ENCODE measurements at regions not wholly inside any gene's neighbourhood (a gene's known extent, or its start where the extent isn't known, plus 50 kb on each side); places are given as distances from the start of the nearest gene placed in this dataset.

- no peaks in the 10 kb centered on the region for H3K36me3 ChIP-seq (ENCODE audit: insufficient read depth, low read depth, low read length)
- no peak overlapping the region for H3K9ac ChIP-seq (ENCODE audit: low read depth, low read length)
- H3K9me3 ChIP-seq (ENCODE audit: insufficient read depth, low read depth, low read length), result no peaks in the 10 kb centered on the region
- no peaks in the 10 kb centered on the region for H3K27me3 ChIP-seq (ENCODE audit: insufficient read depth, low read length)
- no peak overlapping the region for H3K27ac ChIP-seq (ENCODE audit: low read length)
- H3K4me1 ChIP-seq (ENCODE audit: insufficient read depth, low read length), result no peaks in the 10 kb centered on the region
- H3K4me3 ChIP-seq (ENCODE audit: low read length), result no peak overlapping the region
Measured at GRCh38 chr6:193180-193579, 99.1 kb upstream of the DUSP22 start.

GRCh38 chr6:193773-194310 is 98.4 kb upstream of the DUSP22 start:
- Histone ChIP-seq H3K9ac (ENCODE audit: low read depth, low read length) (no peak overlapping the region), H3K4me1 (ENCODE audit: insufficient read depth, low read length) (no peaks in the 10 kb centered on the region), H3K4me3 (ENCODE audit: low read length) (no peak overlapping the region), H3K36me3 (ENCODE audit: insufficient read depth, low read depth, low read length) (no peaks in the 10 kb centered on the region), H3K27me3 (ENCODE audit: insufficient read depth, low read length) (no peaks in the 10 kb centered on the region), H3K9me3 (ENCODE audit: insufficient read depth, low read depth, low read length) (no peaks in the 10 kb centered on the region), H3K27ac (ENCODE audit: low read length) (no peak overlapping the region)

GRCh38 chr6:195861-196360 is 96.4 kb upstream of the DUSP22 start:
- H3K27me3 ChIP-seq (ENCODE audit: insufficient read depth, low read length), result no peaks in the 10 kb centered on the region
- no peaks in the 10 kb centered on the region for H3K36me3 ChIP-seq (ENCODE audit: insufficient read depth, low read depth, low read length)
- H3K4me3 ChIP-seq (ENCODE audit: low read length), result no peak overlapping the region
- no peak overlapping the region for H3K9ac ChIP-seq (ENCODE audit: low read depth, low read length)
- no peak overlapping the region for H3K27ac ChIP-seq (ENCODE audit: low read length)
- no peaks in the 10 kb centered on the region for H3K4me1 ChIP-seq (ENCODE audit: insufficient read depth, low read length)
- no peaks in the 10 kb centered on the region for H3K9me3 ChIP-seq (ENCODE audit: insufficient read depth, low read depth, low read length)

- H3K9ac ChIP-seq (ENCODE audit: low read depth, low read length), result no peak overlapping the region
- H3K4me1 ChIP-seq (ENCODE audit: insufficient read depth, low read length), result no peaks in the 10 kb centered on the region
- H3K36me3 ChIP-seq (ENCODE audit: insufficient read depth, low read depth, low read length), result no peaks in the 10 kb centered on the region
- H3K27me3 ChIP-seq (ENCODE audit: insufficient read depth, low read length), result no peaks in the 10 kb centered on the region
- H3K27ac ChIP-seq (ENCODE audit: low read length), result no peak overlapping the region
- H3K4me3 ChIP-seq (ENCODE audit: low read length), result no peak overlapping the region
- no peaks in the 10 kb centered on the region for H3K9me3 ChIP-seq (ENCODE audit: insufficient read depth, low read depth, low read length)
Measured at GRCh38 chr6:196543-196942, 95.7 kb upstream of the DUSP22 start.

GRCh38 chr6:203661-204060 is 88.6 kb upstream of the DUSP22 start:
- Histone ChIP-seq H3K4me3 (ENCODE audit: low read length) (no peak overlapping the region), H3K9me3 (ENCODE audit: insufficient read depth, low read depth, low read length) (no peaks in the 10 kb centered on the region), H3K27ac (ENCODE audit: low read length) (no peak overlapping the region), H3K36me3 (ENCODE audit: insufficient read depth, low read depth, low read length) (no peaks in the 10 kb centered on the region), H3K27me3 (ENCODE audit: insufficient read depth, low read length) (no peaks in the 10 kb centered on the region), H3K4me1 (ENCODE audit: insufficient read depth, low read length) (no peaks in the 10 kb centered on the region), H3K9ac (ENCODE audit: low read depth, low read length) (no peak overlapping the region)

- H3K9me3 ChIP-seq (ENCODE audit: insufficient read depth, low read depth, low read length), result no peaks in the 10 kb centered on the region
- no peaks in the 10 kb centered on the region for H3K27me3 ChIP-seq (ENCODE audit: insufficient read depth, low read length)
- no peaks in the 10 kb centered on the region for H3K36me3 ChIP-seq (ENCODE audit: insufficient read depth, low read depth, low read length)
- H3K27ac ChIP-seq (ENCODE audit: low read length), result no peak overlapping the region
- no peaks in the 10 kb centered on the region for H3K4me1 ChIP-seq (ENCODE audit: insufficient read depth, low read length)
- H3K9ac ChIP-seq (ENCODE audit: low read depth, low read length), result no peak overlapping the region
- no peak overlapping the region for H3K4me3 ChIP-seq (ENCODE audit: low read length)
Measured at GRCh38 chr6:206264-206663, 86.0 kb upstream of the DUSP22 start.

GRCh38 chr6:208364-208763 is 83.9 kb upstream of the DUSP22 start:
- Histone ChIP-seq H3K9me3 (ENCODE audit: insufficient read depth, low read depth, low read length) (no peaks in the 10 kb centered on the region; the same call in 1 of the 2 replicates), H3K4me3 (ENCODE audit: low read length) (no peak overlapping the region), H3K27ac (ENCODE audit: low read length) (no peak overlapping the region), H3K9ac (ENCODE audit: low read depth, low read length) (no peak overlapping the region), H3K36me3 (ENCODE audit: insufficient read depth, low read depth, low read length) (no peaks in the 10 kb centered on the region), H3K4me1 (ENCODE audit: insufficient read depth, low read length) (no peaks in the 10 kb centered on the region), H3K27me3 (ENCODE audit: insufficient read depth, low read length) (no peaks in the 10 kb centered on the region)

- Histone ChIP-seq H3K9ac (ENCODE audit: low read depth, low read length) (no peak overlapping the region), H3K4me1 (ENCODE audit: insufficient read depth, low read length) (no peaks in the 10 kb centered on the region), H3K4me3 (ENCODE audit: low read length) (no peak overlapping the region), H3K27ac (ENCODE audit: low read length) (no peak overlapping the region), H3K27me3 (ENCODE audit: insufficient read depth, low read length) (no peaks in the 10 kb centered on the region), H3K36me3 (ENCODE audit: insufficient read depth, low read depth, low read length) (no peaks in the 10 kb centered on the region), H3K9me3 (ENCODE audit: insufficient read depth, low read depth, low read length) (no peaks in the 10 kb centered on the region; the same call in 1 of the 2 replicates)
Measured at GRCh38 chr6:208938-209337, 83.3 kb upstream of the DUSP22 start.

- no peaks in the 10 kb centered on the region for H3K27me3 ChIP-seq (ENCODE audit: insufficient read depth, low read length)
- H3K9me3 ChIP-seq (ENCODE audit: insufficient read depth, low read depth, low read length), result no peaks in the 10 kb centered on the region; the same call in 1 of the 2 replicates
- no peak overlapping the region for H3K27ac ChIP-seq (ENCODE audit: low read length)
- no peak overlapping the region for H3K9ac ChIP-seq (ENCODE audit: low read depth, low read length)
- H3K4me3 ChIP-seq (ENCODE audit: low read length), result no peak overlapping the region
- no peaks in the 10 kb centered on the region for H3K4me1 ChIP-seq (ENCODE audit: insufficient read depth, low read length)
- H3K36me3 ChIP-seq (ENCODE audit: insufficient read depth, low read depth, low read length), result no peaks in the 10 kb centered on the region
Measured at GRCh38 chr6:209432-210103, 82.7 kb upstream of the DUSP22 start.

- Histone ChIP-seq H3K4me1 (ENCODE audit: insufficient read depth, low read length) (no peaks in the 10 kb centered on the region), H3K36me3 (ENCODE audit: insufficient read depth, low read depth, low read length) (no peaks in the 10 kb centered on the region), H3K27ac (ENCODE audit: low read length) (no peak overlapping the region), H3K9me3 (ENCODE audit: insufficient read depth, low read depth, low read length) (no peaks in the 10 kb centered on the region; the same call in 1 of the 2 replicates), H3K4me3 (ENCODE audit: low read length) (no peak overlapping the region), H3K9ac (ENCODE audit: low read depth, low read length) (no peak overlapping the region), H3K27me3 (ENCODE audit: insufficient read depth, low read length) (no peaks in the 10 kb centered on the region)
Measured at GRCh38 chr6:210104-210456, 82.2 kb upstream of the DUSP22 start.

- Histone ChIP-seq H3K9me3 (ENCODE audit: insufficient read depth, low read depth, low read length) (no peaks in the 10 kb centered on the region; the same call in 1 of the 2 replicates), H3K4me1 (ENCODE audit: insufficient read depth, low read length) (no peaks in the 10 kb centered on the region), H3K27me3 (ENCODE audit: insufficient read depth, low read length) (no peaks in the 10 kb centered on the region), H3K27ac (ENCODE audit: low read length) (no peak overlapping the region), H3K36me3 (ENCODE audit: insufficient read depth, low read depth, low read length) (no peaks in the 10 kb centered on the region), H3K9ac (ENCODE audit: low read depth, low read length) (no peak overlapping the region), H3K4me3 (ENCODE audit: low read length) (no peak overlapping the region)
Measured at GRCh38 chr6:210778-211374, 81.4 kb upstream of the DUSP22 start.

GRCh38 chr6:211871-212497 is 80.3 kb upstream of the DUSP22 start:
- H3K9me3 ChIP-seq (ENCODE audit: insufficient read depth, low read depth, low read length), result no peaks in the 10 kb centered on the region; the same call in 1 of the 2 replicates
- no peaks in the 10 kb centered on the region for H3K36me3 ChIP-seq (ENCODE audit: insufficient read depth, low read depth, low read length)
- H3K27me3 ChIP-seq (ENCODE audit: insufficient read depth, low read length), result no peaks in the 10 kb centered on the region
- H3K4me1 ChIP-seq (ENCODE audit: insufficient read depth, low read length), result no peaks in the 10 kb centered on the region
- no peak overlapping the region for H3K9ac ChIP-seq (ENCODE audit: low read depth, low read length)
- H3K27ac ChIP-seq (ENCODE audit: low read length), result no peak overlapping the region
- H3K4me3 ChIP-seq (ENCODE audit: low read length), result no peak overlapping the region

Measured in iPS-20b (cell line).